ENCODE measurements at regions not wholly inside any gene's neighbourhood (a gene's known extent, or its start where the extent isn't known, plus 50 kb on each side); places are given as distances from the start of the nearest gene placed in this dataset.

- TF ChIP-seq YY1 (IDR thresholded peaks at IDR 0.05; ENCODE audit: insufficient read depth, insufficient read length) (no peak), ZNF274 (IDR thresholded peaks at IDR 0.05; ENCODE audit: low read depth, low read length) (no peak), SUZ12 (IDR thresholded peaks at IDR 0.05; ENCODE audit: extremely low read depth, insufficient read depth, insufficient read length) (no peak)
Observed at GRCh38 chr6:74103417-74103816, 407.4 kb downstream of the CD109 start.

All from NT2/D1 (cell line).